HG02610 (cell line): ENCODE measurements at regions not wholly inside any gene's neighbourhood (a gene's known extent, or its start where the extent isn't known, plus 50 kb on each side); places are given as distances from the start of the nearest gene placed in this dataset.
"Not testable (repeated sequence)": the region's sequence is repeated elsewhere in the genome, so short reads cannot be mapped to it uniquely, and the experiment has no call there.

Experiments used
- ATAC-seq: cut with Tn5 transposase; IDR thresholded peaks from one replicate; pipeline ENCODE4 v1.9.1; 2021; ENCODE audit warnings: mild to moderate bottlenecking, moderate library complexity; ENCODE audit not compliant: unreplicated experiment

DNA sequence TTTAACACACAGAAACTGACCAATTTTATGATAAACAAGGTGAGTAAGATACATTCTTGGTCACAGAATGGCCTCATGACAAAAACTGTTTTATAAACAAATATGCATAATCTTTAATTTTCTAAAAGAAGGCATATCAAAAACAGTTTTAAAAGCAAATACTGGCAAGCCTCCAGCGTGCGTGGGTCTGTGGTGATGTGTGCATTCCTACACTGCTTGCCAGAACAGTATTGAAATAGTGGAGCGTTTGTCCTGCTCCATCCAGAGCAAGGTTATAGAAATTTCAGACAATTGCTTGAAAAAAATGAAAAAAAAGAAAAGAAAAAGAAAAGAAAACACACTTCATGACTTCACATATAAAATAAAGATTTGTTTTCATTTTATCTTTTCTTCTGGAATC lies 140.9 kb downstream of the MZT1 start:
- no peak for ATAC-seq

- no peak for ATAC-seq
Observed at GRCh38 chr13:72585254-72585653, 142.2 kb downstream of the MZT1 start.

- ATAC-seq, result no peak
Observed at GRCh38 chr13:72571191-72571590, 156.2 kb downstream of the MZT1 start.

GRCh38 chr13:72570019-72570418 lies 157.4 kb downstream of the MZT1 start:
- peak; percentile 45 for ATAC-seq

DNA sequence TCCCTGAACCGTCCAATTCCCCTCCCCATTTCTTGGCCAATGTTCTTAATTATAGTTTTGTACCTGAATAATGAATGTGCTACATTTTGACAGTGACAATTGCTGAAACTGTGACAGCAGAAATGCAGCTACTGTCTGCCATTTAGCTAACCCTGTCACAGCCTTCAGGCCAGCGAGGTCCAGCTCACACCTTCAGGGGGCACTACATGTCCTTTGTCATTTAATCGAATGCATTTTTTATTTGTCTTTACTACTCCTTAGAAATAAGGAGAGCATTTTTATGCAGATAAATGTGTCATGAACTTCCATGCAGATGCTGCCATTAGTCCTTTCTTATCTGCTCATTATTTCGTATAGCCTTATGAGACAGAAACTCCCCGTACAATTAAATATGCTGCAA lies 159.9 kb downstream of the MZT1 start:
- no peak for ATAC-seq

- no peak for ATAC-seq
Observed at GRCh38 chr13:72566526-72566925, 160.9 kb downstream of the MZT1 start.

DNA sequence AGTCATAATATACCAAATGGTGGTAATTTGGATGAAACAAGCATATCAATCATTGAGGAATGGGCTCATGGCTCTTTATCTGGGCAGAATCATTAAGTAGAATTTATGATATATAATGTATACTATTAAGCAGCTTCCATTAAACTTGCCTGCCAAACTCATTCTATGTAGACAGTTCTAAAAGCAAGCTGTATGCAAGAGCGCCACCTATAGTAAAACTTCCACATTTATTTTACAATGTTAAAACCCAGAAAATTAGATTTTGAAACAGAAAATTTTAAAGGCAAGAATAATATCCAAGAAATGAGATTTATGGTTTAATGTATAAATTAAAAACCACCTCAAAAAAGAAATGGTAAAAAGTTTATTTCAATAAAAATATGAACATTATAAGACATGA lies 161.5 kb downstream of the MZT1 start:
- peak; percentile 41 for ATAC-seq

DNA sequence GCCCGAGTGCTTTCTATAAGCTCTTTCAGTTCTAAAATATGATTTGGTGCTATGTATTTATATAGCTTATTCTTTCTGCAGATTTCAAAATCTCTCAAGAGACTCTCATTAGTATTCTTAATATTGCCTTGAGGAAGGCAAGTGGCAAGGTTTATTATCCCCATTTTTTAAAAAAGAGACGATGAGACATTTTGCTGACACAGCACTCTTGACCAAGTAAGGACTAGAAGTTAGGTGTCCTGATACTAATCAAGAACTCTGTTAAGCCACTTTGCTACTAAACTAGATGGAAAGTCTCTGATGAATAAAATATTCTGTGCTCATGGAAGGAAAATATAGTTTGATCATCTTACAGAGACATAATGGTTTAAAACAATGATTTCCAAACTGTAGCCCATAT lies 164.7 kb downstream of the MZT1 start:
- no peak for ATAC-seq

DNA sequence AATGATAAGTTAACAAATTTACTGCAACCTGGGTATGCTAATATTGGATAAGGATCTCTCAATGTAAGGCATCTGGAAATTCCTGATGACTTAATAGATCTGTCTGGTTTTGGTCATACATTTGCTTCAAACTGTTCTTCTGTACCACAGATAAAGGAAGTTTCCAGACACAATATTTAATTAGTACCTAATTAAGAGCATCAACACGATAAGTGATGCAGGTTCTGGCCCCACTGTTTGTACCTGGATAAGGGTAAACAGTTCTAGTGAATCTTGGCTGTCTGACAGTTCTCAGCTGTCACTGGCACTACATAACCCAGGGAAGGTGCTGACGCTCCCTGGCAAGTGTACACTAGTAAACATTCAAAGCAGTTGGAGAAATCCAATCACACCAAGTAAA lies 165.6 kb downstream of the MZT1 start:
- ATAC-seq, result no peak

- no peak for ATAC-seq
Observed at GRCh38 chr13:72559716-72560115, 167.7 kb downstream of the MZT1 start.

GRCh38 chr13:72556945-72557344 lies 170.5 kb downstream of the MZT1 start:
- ATAC-seq, result no peak

- ATAC-seq, result no peak
Observed at GRCh38 chr13:72555601-72556000, 171.8 kb downstream of the MZT1 start.

- no peak for ATAC-seq
Observed at GRCh38 chr13:72552731-72553130, 174.7 kb downstream of the MZT1 start.

DNA sequence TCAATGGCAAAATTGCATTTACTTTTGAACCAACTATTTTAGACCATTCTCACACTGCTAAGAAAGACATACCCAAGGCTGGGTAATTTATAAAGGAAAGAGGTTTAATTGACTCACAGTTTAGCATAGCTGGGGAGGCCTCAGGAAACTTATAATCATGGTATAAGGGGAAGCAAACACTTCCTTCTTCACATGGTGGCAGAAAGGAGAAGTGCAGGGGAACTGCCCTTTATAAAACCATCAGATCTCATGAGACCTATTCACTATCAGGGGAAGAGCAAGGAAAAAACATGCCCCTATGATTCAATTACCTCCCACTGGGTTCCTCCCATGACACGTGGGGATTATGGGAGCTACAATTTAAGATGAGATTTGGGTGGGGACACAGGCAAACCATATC lies 181.5 kb downstream of the MZT1 start:
- not testable (repeated sequence) for ATAC-seq

DNA sequence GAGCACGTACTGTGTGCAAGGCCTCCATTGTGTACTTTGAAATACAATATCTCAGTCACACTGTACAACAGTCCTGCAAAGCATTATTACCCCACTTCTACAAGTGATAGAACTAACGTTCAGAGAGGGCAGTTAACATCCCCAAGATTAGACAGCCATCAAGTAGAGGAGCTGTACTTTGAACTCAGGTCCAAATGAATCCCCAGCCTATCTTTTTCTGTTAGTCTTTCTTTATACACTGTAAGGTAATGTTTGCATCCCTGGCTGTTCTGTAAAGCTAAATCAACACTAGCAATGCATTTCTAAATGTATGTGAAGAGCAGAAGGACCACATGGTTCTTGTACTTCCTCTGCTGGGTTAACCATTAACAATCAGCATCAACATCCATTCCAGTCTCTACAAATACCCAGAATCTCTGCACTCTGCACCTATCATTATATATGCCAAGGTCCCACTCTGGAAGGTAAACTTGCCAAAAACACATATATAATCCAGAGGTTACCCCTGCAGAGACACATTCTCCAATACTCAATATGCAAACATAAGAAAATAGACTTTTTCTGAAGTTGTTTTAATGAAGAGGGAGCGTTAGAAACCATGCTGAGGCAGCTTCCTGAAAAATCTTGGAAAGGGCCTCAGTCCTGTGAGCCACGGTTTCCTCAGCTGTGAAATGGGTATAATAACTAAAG lies 182.3 kb downstream of the MZT1 start:
- ATAC-seq, result no peak

DNA sequence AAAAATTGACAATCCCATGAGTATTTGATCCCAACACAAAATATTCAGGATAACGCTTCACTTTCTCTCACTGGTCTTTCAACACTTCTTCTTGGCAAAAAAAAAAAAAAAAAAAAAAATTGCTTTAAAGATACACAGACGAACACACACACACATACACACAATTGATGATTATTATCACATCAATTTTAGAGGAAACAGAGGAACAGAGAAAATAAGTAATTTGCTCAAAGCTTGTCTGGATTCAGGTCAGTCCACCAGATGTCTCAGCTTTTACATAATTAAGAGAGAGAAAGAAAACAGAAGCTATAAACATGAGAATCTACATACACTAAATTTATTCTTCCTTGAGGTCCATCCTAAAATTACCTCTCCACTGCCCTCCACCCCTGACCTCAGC lies 183.4 kb downstream of the MZT1 start:
- ATAC-seq, result no peak

DNA sequence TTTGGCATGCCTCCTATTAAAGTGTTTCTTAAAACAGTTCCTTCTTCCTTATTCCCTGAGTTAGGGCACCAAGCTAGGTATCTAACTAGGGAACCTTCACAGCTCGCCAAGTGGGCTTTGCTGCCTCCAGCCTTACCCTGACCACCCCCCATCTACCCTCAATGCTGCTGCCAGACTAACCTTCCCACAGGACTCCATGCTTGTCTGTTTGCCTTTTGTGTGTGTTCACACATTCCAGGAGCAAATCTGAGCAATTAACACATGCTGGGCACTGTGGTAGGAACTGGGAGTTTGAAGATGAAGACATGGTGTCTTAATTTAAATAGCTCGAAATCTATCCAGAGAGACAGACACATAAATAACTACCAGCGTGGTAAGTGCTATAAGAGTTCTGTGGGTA lies 185.2 kb downstream of the MZT1 start:
- no peak for ATAC-seq

GRCh38 chr13:72541674-72542073 lies 185.8 kb downstream of the MZT1 start:
- no peak for ATAC-seq

- no peak for ATAC-seq
Observed at GRCh38 chr13:72540881-72541280, 186.5 kb downstream of the MZT1 start.

- no peak for ATAC-seq
Observed at GRCh38 chr13:72539925-72540324, 187.5 kb downstream of the MZT1 start.

DNA sequence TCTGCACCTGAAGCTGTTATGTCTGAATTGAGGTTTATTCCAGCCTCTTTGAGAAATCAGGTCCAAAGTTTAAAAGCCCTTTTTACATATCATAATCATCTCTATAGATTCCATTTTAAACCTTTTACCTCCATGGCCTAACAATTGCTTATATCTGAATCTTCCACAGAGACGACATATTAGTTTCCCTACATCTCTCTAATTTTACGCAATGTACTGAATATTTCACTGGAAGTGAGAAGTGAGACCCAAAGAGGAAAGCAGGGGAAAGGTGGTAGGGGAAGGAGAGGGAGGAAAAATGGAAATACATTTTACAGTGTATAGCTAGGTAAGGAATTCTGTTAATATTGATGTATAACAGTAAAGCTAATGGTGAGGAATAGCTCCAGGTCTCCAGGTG lies 189.6 kb downstream of the MZT1 start:
- ATAC-seq, result no peak

GRCh38 chr13:72537395-72537780 lies 190.0 kb downstream of the MZT1 start:
- no peak for ATAC-seq

- ATAC-seq, result no peak
Observed at GRCh38 chr13:72536714-72537394, 190.6 kb downstream of the MZT1 start.
